ENCODE measurements at regions not wholly inside any gene's neighbourhood (a gene's known extent, or its start where the extent isn't known, plus 50 kb on each side); places are given as distances from the start of the nearest gene placed in this dataset.

DNA sequence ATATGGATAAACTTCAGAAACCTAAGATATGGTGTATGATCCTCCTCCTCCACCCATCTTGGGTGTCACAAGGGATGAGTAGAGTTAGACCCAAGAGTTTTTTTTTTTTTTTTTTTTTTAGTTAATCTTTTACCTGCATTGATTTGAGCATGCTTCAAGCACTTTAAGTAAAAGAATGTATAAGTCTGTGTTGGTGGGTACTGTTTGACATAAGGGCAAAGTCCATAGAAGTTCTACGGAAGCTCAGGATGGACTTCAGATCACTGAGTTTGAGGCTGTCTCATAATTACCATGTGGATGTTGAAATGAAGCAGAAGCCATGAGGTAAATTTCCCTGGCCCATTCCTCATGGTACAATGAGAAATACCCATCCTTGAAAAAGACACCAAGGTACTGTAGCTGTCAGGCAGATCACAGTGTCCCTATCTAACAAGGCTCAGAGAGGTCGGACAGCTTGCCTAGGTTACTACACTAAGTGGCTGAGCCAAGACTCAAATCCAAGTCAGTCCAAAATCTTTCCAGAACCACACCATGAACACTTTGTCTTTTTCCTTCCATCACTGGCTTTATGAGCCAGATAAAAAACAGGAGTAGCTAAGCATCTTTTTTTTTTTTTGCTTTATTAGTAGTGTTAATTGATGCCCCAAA lies 962.8 kb downstream of the CDH11 start:
- Histone ChIP-seq H3K4me1 (ENCODE audit: control insufficient read depth, insufficient read depth, low read length) (no peaks in the 10 kb centered on the region), H3K27ac (ENCODE audit: low read length) (no peak overlapping the region), H3K27me3 (ENCODE audit: control insufficient read depth in 1 of 2, insufficient read depth in 2 of 2, low read length in 2 of 2) (no peaks in the 10 kb centered on the region), H3K9me3 (ENCODE audit: control insufficient read depth in 2 of 2, low read length in 2 of 2) (no peaks in the 10 kb centered on the region), H3K9ac (ENCODE audit: low read length in 2 of 2) (no peak overlapping the region), H3K4me3 (ENCODE audit: low read length in 2 of 2) (no peak overlapping the region), H3K36me3 (ENCODE audit: control insufficient read depth in 2 of 2, insufficient read depth in 2 of 2, low read length in 2 of 2) (no peaks in the 10 kb centered on the region)

DNA sequence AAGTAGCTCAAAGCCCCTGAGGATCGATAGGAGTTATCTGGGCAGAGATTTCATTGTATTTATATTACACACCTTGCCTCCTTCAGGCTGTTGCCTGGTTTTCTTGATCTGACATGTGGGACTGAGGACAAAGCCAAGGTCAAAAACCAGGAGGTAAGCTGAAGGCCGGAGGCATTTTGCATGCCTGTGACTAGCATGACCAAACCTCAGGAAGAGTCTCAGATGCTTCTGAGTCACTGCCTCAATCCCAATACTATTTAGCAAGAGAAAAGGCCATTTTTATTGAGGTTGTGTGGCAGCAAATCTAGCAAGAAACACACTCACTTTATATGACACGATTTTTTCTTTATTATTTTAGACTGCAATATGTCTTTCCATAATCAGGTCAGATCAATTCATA lies 968.1 kb downstream of the CDH11 start:
- no peak overlapping the region for H3K9ac ChIP-seq (ENCODE audit: low read length in 2 of 2)
- H3K27ac ChIP-seq (ENCODE audit: low read length), result no peak overlapping the region
- no peaks in the 10 kb centered on the region for H3K4me1 ChIP-seq (ENCODE audit: control insufficient read depth, insufficient read depth, low read length)
- H3K4me3 ChIP-seq (ENCODE audit: low read length in 2 of 2), result no peak overlapping the region
- no peaks in the 10 kb centered on the region for H3K27me3 ChIP-seq (ENCODE audit: control insufficient read depth in 1 of 2, insufficient read depth in 2 of 2, low read length in 2 of 2)
- H3K9me3 ChIP-seq (ENCODE audit: control insufficient read depth in 2 of 2, low read length in 2 of 2), result no peaks in the 10 kb centered on the region
- H3K36me3 ChIP-seq (ENCODE audit: control insufficient read depth in 2 of 2, insufficient read depth in 2 of 2, low read length in 2 of 2), result no peaks in the 10 kb centered on the region

DNA sequence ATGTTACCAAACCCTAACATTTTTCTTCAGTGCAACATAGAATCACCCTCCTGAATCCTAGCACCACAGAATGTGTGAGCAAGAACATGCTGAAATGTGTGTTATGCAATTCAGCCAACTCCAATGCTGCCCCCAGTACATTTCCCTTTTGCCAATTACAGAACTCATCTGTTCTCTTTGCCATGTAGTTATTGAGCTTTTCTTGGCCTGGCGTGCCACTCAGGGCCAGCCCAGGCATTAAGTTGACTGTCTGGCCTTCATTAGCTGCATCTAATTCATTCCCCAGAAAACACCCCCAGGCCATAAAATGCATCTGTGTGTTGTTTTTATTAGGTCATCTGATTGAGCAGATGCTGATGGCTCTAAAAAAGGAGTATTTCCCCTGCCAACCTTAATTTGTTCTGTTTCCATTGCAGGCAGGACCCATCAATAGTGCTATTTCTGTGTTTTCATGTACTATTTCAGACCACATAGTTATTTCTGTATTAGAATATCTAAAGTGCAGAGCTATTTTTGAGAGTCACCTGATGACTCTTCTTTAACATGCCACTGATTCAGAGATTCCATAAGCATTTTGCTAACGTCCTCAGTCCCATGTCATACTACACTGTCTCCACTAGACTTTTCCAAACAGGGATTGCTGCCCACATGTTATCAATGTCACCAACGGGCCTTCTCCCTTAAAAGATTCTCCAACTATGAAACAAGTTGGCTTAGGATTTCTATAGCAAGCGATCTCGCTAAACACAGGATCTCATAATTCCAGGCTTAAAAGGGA lies 969.7 kb downstream of the CDH11 start:
- Histone ChIP-seq H3K9ac (ENCODE audit: low read length in 2 of 2) (no peak overlapping the region), H3K9me3 (ENCODE audit: control insufficient read depth in 2 of 2, low read length in 2 of 2) (peaks cover 0 to 5% of the 10 kb centered on the region in 2 donors), H3K27me3 (ENCODE audit: control insufficient read depth in 1 of 2, insufficient read depth in 2 of 2, low read length in 2 of 2) (no peaks in the 10 kb centered on the region), H3K4me1 (ENCODE audit: control insufficient read depth, insufficient read depth, low read length) (no peaks in the 10 kb centered on the region), H3K27ac (ENCODE audit: low read length) (no peak overlapping the region), H3K36me3 (ENCODE audit: control insufficient read depth in 2 of 2, insufficient read depth in 2 of 2, low read length in 2 of 2) (no peaks in the 10 kb centered on the region), H3K4me3 (ENCODE audit: low read length in 2 of 2) (no peak overlapping the region)

DNA sequence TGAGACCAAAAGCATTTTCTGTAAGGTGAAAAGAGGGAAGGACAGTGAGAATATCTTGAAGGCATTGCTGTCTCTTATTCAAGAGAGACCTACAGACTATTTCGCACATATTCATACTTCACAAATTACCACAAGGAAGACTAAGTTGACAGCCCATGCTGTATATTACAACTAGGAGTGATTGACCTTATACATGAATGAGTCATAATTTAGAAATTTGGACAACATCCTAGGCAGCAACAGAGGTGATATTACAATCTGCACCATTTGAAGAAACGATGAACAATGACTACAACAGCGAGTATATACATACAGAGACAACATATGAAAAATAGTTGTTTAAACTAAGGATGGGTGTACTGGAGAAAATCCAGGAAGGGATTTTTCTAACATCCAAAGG lies 971.7 kb downstream of the CDH11 start:
- Histone ChIP-seq H3K9me3 (ENCODE audit: control insufficient read depth in 2 of 2, low read length in 2 of 2) (peaks cover 0 to 5% of the 10 kb centered on the region in 2 donors), H3K9ac (ENCODE audit: low read length in 2 of 2) (no peak overlapping the region), H3K4me1 (ENCODE audit: control insufficient read depth, insufficient read depth, low read length) (no peaks in the 10 kb centered on the region), H3K4me3 (ENCODE audit: low read length in 2 of 2) (no peak overlapping the region), H3K27ac (ENCODE audit: low read length) (no peak overlapping the region), H3K27me3 (ENCODE audit: control insufficient read depth in 1 of 2, insufficient read depth in 2 of 2, low read length in 2 of 2) (no peaks in the 10 kb centered on the region), H3K36me3 (ENCODE audit: control insufficient read depth in 2 of 2, insufficient read depth in 2 of 2, low read length in 2 of 2) (no peaks in the 10 kb centered on the region)

DNA sequence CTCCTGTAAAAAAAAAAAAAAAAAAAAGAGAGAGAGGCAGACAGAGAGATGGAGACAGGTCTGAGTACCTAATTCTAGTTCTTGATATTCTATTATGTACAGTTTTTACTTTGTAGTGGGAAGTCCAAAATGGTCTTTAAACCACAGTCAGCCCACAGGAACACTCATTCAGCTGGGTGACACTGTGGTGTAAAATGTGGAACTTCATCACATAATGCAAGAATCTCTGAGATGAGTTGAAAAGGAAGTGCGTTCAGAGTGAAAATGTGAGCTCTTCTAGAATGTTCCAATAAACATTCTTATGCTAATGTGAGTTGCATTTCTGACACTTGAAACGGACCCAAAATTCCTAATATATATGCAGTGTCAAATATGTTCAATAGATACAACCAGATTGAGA lies 972.1 kb downstream of the CDH11 start:
- Histone ChIP-seq H3K4me1 (ENCODE audit: control insufficient read depth, insufficient read depth, low read length) (no peaks in the 10 kb centered on the region), H3K4me3 (ENCODE audit: low read length in 2 of 2) (no peak overlapping the region), H3K9me3 (ENCODE audit: control insufficient read depth in 2 of 2, low read length in 2 of 2) (peaks cover 0 to 5% of the 10 kb centered on the region in 2 donors), H3K9ac (ENCODE audit: low read length in 2 of 2) (no peak overlapping the region), H3K27me3 (ENCODE audit: control insufficient read depth in 1 of 2, insufficient read depth in 2 of 2, low read length in 2 of 2) (no peaks in the 10 kb centered on the region), H3K36me3 (ENCODE audit: control insufficient read depth in 2 of 2, insufficient read depth in 2 of 2, low read length in 2 of 2) (no peaks in the 10 kb centered on the region), H3K27ac (ENCODE audit: low read length) (no peak overlapping the region)

DNA sequence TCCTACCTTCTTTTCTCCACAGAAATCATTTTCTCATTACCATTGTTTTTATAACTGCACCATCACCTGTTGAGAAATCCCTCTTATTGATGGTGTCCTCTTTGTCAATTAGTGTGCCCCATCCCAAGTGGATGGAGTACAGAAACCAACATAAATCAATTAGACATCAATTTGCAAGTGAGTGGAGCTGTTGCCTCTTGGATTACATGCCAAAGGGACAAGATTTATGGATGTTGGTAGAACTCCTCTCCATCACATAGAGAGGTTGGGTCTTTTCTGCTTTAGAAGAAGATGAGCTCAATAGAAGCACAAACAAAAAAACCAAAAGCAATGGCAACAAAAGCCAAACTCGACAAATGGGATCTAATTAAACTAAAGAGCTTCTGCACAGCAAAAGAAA lies 973.5 kb downstream of the CDH11 start:
- H3K4me3 ChIP-seq (ENCODE audit: low read length in 2 of 2), result no peak overlapping the region
- no peak overlapping the region for H3K27ac ChIP-seq (ENCODE audit: low read length)
- H3K9me3 ChIP-seq (ENCODE audit: control insufficient read depth in 2 of 2, low read length in 2 of 2), result peaks cover 0 to 5% of the 10 kb centered on the region in 2 donors
- H3K9ac ChIP-seq (ENCODE audit: low read length in 2 of 2), result no peak overlapping the region
- no peaks in the 10 kb centered on the region for H3K27me3 ChIP-seq (ENCODE audit: control insufficient read depth in 1 of 2, insufficient read depth in 2 of 2, low read length in 2 of 2)
- H3K4me1 ChIP-seq (ENCODE audit: control insufficient read depth, insufficient read depth, low read length), result no peaks in the 10 kb centered on the region
- H3K36me3 ChIP-seq (ENCODE audit: control insufficient read depth in 2 of 2, insufficient read depth in 2 of 2, low read length in 2 of 2), result no peaks in the 10 kb centered on the region

DNA sequence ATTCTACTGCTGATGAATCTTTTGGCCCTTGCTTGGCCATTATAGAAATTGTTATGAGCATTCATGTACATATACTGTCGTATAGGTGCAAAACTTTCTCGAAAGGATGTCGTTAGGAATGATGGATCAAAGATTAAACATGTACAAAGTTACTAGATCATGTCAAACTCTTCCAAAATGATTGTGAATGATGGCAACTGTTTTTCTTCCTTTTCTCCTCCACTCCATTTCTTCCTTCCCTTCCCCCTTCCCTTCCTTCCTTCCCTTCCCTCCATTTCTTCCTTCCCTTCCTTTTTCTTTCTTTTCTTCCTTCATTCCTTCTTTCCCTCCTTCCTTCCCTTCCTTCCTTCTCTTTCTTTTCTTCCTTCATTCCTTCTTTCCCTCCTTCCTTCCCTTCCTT lies 973.9 kb downstream of the CDH11 start:
- H3K9ac ChIP-seq (ENCODE audit: low read length in 2 of 2), result no peak overlapping the region
- no peaks in the 10 kb centered on the region for H3K36me3 ChIP-seq (ENCODE audit: control insufficient read depth in 2 of 2, insufficient read depth in 2 of 2, low read length in 2 of 2)
- no peak overlapping the region for H3K4me3 ChIP-seq (ENCODE audit: low read length in 2 of 2)
- H3K4me1 ChIP-seq (ENCODE audit: control insufficient read depth, insufficient read depth, low read length), result no peaks in the 10 kb centered on the region
- H3K27ac ChIP-seq (ENCODE audit: low read length), result no peak overlapping the region
- peaks cover 0 to 5% of the 10 kb centered on the region in 2 donors for H3K9me3 ChIP-seq (ENCODE audit: control insufficient read depth in 2 of 2, low read length in 2 of 2)
- H3K27me3 ChIP-seq (ENCODE audit: control insufficient read depth in 1 of 2, insufficient read depth in 2 of 2, low read length in 2 of 2), result no peaks in the 10 kb centered on the region

DNA sequence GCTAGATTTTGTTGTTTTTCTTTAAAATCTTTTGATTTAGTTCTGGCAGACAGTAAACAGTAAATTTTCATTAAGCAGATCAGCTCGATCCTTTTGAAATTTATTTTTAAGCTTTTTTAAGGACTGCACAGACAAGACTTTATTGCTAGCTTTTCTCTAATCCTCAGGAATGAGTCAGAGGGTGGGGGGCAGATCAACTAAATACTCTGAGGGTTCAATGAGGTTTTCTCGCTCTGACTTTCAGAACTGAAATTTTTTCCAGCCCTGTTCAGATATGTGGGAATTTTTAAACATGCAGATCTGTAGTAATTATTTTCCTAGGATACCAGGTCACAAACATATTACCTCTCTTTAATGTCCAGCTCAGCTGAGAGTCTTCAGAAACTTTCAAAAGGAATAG lies 977.2 kb downstream of the CDH11 start:
- H3K4me3 ChIP-seq (ENCODE audit: low read length in 2 of 2), result no peak overlapping the region
- H3K27ac ChIP-seq (ENCODE audit: low read length), result no peak overlapping the region
- H3K9ac ChIP-seq (ENCODE audit: low read length in 2 of 2), result no peak overlapping the region
- H3K9me3 ChIP-seq (ENCODE audit: control insufficient read depth in 2 of 2, low read length in 2 of 2), result peaks cover 0 to 5% of the 10 kb centered on the region in 2 donors
- no peaks in the 10 kb centered on the region for H3K36me3 ChIP-seq (ENCODE audit: control insufficient read depth in 2 of 2, insufficient read depth in 2 of 2, low read length in 2 of 2)
- no peaks in the 10 kb centered on the region for H3K27me3 ChIP-seq (ENCODE audit: control insufficient read depth in 1 of 2, insufficient read depth in 2 of 2, low read length in 2 of 2)
- H3K4me1 ChIP-seq (ENCODE audit: control insufficient read depth, insufficient read depth, low read length), result no peaks in the 10 kb centered on the region

DNA sequence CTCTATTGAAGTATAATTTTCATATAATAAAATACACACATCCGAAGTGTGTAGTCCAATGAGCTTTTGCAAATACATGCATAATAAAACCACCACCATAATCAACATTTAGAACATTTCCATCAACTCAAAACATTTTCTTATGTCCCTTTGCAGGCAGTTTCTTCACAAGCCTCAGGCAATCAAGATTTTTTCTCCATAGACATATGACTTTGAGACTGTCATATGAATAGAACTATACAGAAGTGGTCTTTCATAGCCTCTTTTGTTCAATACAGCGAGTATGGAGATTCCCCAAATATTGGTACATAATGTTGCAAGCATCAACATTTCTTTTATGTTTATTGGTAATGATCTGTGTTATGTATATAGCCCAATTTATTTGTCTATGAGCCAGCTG lies 983.2 kb downstream of the CDH11 start:
- Histone ChIP-seq H3K27ac (ENCODE audit: low read length) (no peak overlapping the region), H3K9ac (ENCODE audit: low read length in 2 of 2) (no peak overlapping the region), H3K36me3 (ENCODE audit: control insufficient read depth in 2 of 2, insufficient read depth in 2 of 2, low read length in 2 of 2) (no peaks in the 10 kb centered on the region), H3K4me3 (ENCODE audit: low read length in 2 of 2) (no peak overlapping the region), H3K4me1 (ENCODE audit: control insufficient read depth, insufficient read depth, low read length) (no peaks in the 10 kb centered on the region), H3K27me3 (ENCODE audit: control insufficient read depth in 1 of 2, insufficient read depth in 2 of 2, low read length in 2 of 2) (no peaks in the 10 kb centered on the region), H3K9me3 (ENCODE audit: control insufficient read depth in 2 of 2, low read length in 2 of 2) (no peaks in the 10 kb centered on the region)

DNA sequence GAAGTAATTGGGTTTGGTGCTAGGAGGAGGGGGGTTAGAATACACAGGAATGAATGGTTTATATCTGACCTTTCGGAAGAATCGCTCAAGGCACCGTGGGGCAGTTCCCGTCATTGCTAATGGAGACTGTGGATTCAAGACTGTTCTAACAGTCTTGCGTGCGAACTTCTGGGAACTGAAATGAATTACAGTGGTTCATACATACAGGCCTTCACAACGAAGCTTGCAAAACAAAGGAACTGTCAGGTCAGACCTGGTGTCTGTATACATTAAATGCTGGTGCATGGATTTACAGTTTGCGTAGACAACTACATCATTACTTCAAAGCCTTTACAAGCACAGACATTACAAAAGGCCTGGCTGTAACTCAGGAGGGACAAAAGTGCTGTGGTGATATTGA lies 983.9 kb downstream of the CDH11 start:
- no peak overlapping the region for H3K9ac ChIP-seq (ENCODE audit: low read length in 2 of 2)
- H3K4me1 ChIP-seq (ENCODE audit: control insufficient read depth, insufficient read depth, low read length), result no peaks in the 10 kb centered on the region
- H3K36me3 ChIP-seq (ENCODE audit: control insufficient read depth in 2 of 2, insufficient read depth in 2 of 2, low read length in 2 of 2), result no peaks in the 10 kb centered on the region
- H3K9me3 ChIP-seq (ENCODE audit: control insufficient read depth in 2 of 2, low read length in 2 of 2), result no peaks in the 10 kb centered on the region
- no peaks in the 10 kb centered on the region for H3K27me3 ChIP-seq (ENCODE audit: control insufficient read depth in 1 of 2, insufficient read depth in 2 of 2, low read length in 2 of 2)
- H3K4me3 ChIP-seq (ENCODE audit: low read length in 2 of 2), result no peak overlapping the region
- no peak overlapping the region for H3K27ac ChIP-seq (ENCODE audit: low read length)

DNA sequence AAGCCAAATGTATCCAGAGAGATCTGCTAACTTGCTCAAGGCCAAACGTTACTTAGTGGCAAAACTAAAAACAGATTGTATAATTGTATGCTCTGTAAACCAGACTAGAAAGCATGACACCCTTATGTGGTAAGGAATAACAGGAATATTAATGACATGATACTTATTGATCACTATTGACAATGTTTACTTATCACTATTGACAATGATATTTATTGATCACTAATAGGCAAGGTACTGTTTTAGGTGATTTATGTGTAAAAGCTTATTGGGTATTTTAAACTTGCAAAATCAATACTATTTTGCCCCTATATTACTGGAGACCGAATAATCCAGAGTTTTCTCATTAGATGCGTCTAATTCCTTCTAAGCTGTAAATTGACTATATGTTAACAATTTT lies 985.1 kb downstream of the CDH11 start:
- Histone ChIP-seq H3K27me3 (ENCODE audit: control insufficient read depth in 1 of 2, insufficient read depth in 2 of 2, low read length in 2 of 2) (no peaks in the 10 kb centered on the region), H3K27ac (ENCODE audit: low read length) (no peak overlapping the region), H3K4me3 (ENCODE audit: low read length in 2 of 2) (no peak overlapping the region), H3K4me1 (ENCODE audit: control insufficient read depth, insufficient read depth, low read length) (no peaks in the 10 kb centered on the region), H3K36me3 (ENCODE audit: control insufficient read depth in 2 of 2, insufficient read depth in 2 of 2, low read length in 2 of 2) (no peaks in the 10 kb centered on the region), H3K9me3 (ENCODE audit: control insufficient read depth in 2 of 2, low read length in 2 of 2) (no peaks in the 10 kb centered on the region), H3K9ac (ENCODE audit: low read length in 2 of 2) (no peak overlapping the region)

Measured in stomach smooth muscle (tissue), 2 donors.